ENCODE measurements at regions not wholly inside any gene's neighbourhood (a gene's known extent, or its start where the extent isn't known, plus 50 kb on each side); places are given as distances from the start of the nearest gene placed in this dataset.

- TF ChIP-seq CTCF (conservative IDR thresholded peaks at IDR 0.05 in 1 of 2, IDR thresholded peaks at IDR 0.05 in 1 of 2; ENCODE audit: extremely low read depth in 1 of 2, insufficient read depth in 1 of 2, low read depth in 1 of 2, low read length in 2 of 2) (no peak), EZH2 (IDR thresholded peaks at IDR 0.05; ENCODE audit: borderline replicate concordance, low read length) (no peak)
These were observed 150.2 kb downstream of the KCNJ2 start for GRCh38 chr17:70319516-70319915.

Measured in mammary epithelial cell (primary cell).